ENCODE measurements at regions not wholly inside any gene's neighbourhood (a gene's known extent, or its start where the extent isn't known, plus 50 kb on each side); places are given as distances from the start of the nearest gene placed in this dataset.

GRCh38 chr15:25596644-25597562, 158.1 kb upstream of the UBE3A start:
- H2BK20ac ChIP-seq (ENCODE audit: low read depth, low read length) = no peak overlapping the region
- H3K4me1 ChIP-seq (ENCODE audit: control insufficient read depth, insufficient read depth, low read length) = no peaks in the 10 kb centered on the region
- no peaks in the 10 kb centered on the region for H3K79me1 ChIP-seq (ENCODE audit: low read depth in 1 of 2, low read length in 2 of 2)
- no peak overlapping the region for H2BK5ac ChIP-seq (ENCODE audit: low read depth, low read length, poor library complexity, severe bottlenecking)
- POLR2A ChIA-PET (ENCODE audit: unreplicated experiment) = no interaction called here
- CTCF ChIA-PET = no interaction called here
- BruUV-seq (replicated peaks) = no TSS peak
- no peaks in the 10 kb centered on the region for H4K20me1 ChIP-seq (ENCODE audit: insufficient read depth, low read length)
- 70% methylated on average over 25 of the region's 44 CpGs; no CpG with 5 or more reads in 1 of the 2 experiments for WGBS, 2 experiments (ENCODE audit: extremely low coverage in 2 of 2, insufficient read length in 1 of 2)
- H3K9ac ChIP-seq (ENCODE audit: low read depth, low read length) = no peak overlapping the region
- no peak overlapping the region for H3K18ac ChIP-seq (ENCODE audit: low read depth, low read length)
- in situ Hi-C loops (cut with MboI; ENCODE audit: low sequenced_read_pairs) (no loop called here), intact Hi-C loops (cut with micrococcal nuclease) (no loop called here), dilution Hi-C loops (cut with HindIII; ENCODE audit: low sequenced_read_pairs, unreplicated experiment) (no loop called here)
- no peak overlapping the region for H3K4ac ChIP-seq (ENCODE audit: low read depth, low read length)
- no peak overlapping the region for H2AFZ ChIP-seq (replicated peaks; ENCODE audit: low read length, poor library complexity)
- no peak overlapping the region for H2AK5ac ChIP-seq (ENCODE audit: low read depth, low read length)
- H3K14ac ChIP-seq (replicated peaks; ENCODE audit: low read depth, low read length) = no peak overlapping the region
- H3K56ac ChIP-seq (ENCODE audit: extremely low read depth, insufficient read depth, low read length) = no peak overlapping the region
- no peak overlapping the region for H3K4me3 ChIP-seq (ENCODE audit: insufficient read depth, low read depth, low read length)
- H4K91ac ChIP-seq (ENCODE audit: insufficient read depth, low read depth, low read length) = no peak overlapping the region
- H3K27ac ChIP-seq (ENCODE audit: insufficient read depth, low read length) = no peak overlapping the region
- no peaks in the 10 kb centered on the region for H3K9me1 ChIP-seq (ENCODE audit: insufficient read depth, low read length)
- no peaks in the 10 kb centered on the region for H3K9me3 ChIP-seq (ENCODE audit: control insufficient read depth, insufficient read depth, low read length)
- no peak overlapping the region for H4K8ac ChIP-seq (ENCODE audit: low read depth in 2 of 2, low read length in 2 of 2)
- no peak overlapping the region for H4K5ac ChIP-seq (ENCODE audit: low read depth, low read length)
- H2AK9ac ChIP-seq (replicated peaks; ENCODE audit: low read depth, low read length, poor library complexity) = no peak overlapping the region
- TF ChIP-seq SMC3 (IDR thresholded peaks at IDR 0.05; ENCODE audit: low read depth, low read length) (no peak), RFX5 (IDR thresholded peaks at IDR 0.05; ENCODE audit: low read depth, low read length) (no peak), MAFK (IDR thresholded peaks at IDR 0.05; ENCODE audit: low read depth, low read length) (no peak), FOS (IDR thresholded peaks at IDR 0.05; ENCODE audit: low read depth, low read length) (no peak), RCOR1 (IDR thresholded peaks at IDR 0.05; ENCODE audit: insufficient replicate concordance, low read length) (no peak), NFE2L2 (IDR thresholded peaks at IDR 0.05; ENCODE audit: low read depth, low read length) (no peak), MXI1 (IDR thresholded peaks at IDR 0.05; ENCODE audit: borderline replicate concordance, low read depth, low read length) (no peak), CHD1 (IDR thresholded peaks at IDR 0.05; ENCODE audit: low read depth, low read length) (no peak), POLR2A (IDR thresholded peaks at IDR 0.05; ENCODE audit: low read depth, low read length) (no peak), BHLHE40 (IDR thresholded peaks at IDR 0.05; ENCODE audit: low read depth, low read length) (no peak), USF2 (IDR thresholded peaks at IDR 0.05; ENCODE audit: low read depth, low read length) (no peak), RAD21 (IDR thresholded peaks at IDR 0.05; ENCODE audit: low read length) (no peak), MAZ (IDR thresholded peaks at IDR 0.05; ENCODE audit: borderline replicate concordance, low read depth, low read length) (no peak), CTCF (conservative IDR thresholded peaks at IDR 0.05; ENCODE audit: low read depth, low read length) (no peak), ELK1 (IDR thresholded peaks at IDR 0.05; ENCODE audit: borderline replicate concordance, low read depth, low read length) (no peak)
- H3K36me3 ChIP-seq (ENCODE audit: control insufficient read depth, insufficient read depth, low read length) = no peaks in the 10 kb centered on the region
- no peak overlapping the region for H2BK15ac ChIP-seq (ENCODE audit: low read depth, low read length)
- H3K4me2 ChIP-seq (ENCODE audit: low read depth, low read length) = no peak overlapping the region
- no peaks in the 10 kb centered on the region for H3K27me3 ChIP-seq (ENCODE audit: control insufficient read depth, insufficient read depth, low read length)
- H3K23ac ChIP-seq (ENCODE audit: low read depth, low read length) = no peak overlapping the region
- no peak overlapping the region for H2BK120ac ChIP-seq (ENCODE audit: low read depth, low read length)
- no peak for ATAC-seq (ENCODE audit: low read depth)
- DNase-seq = no peak

Measured in IMR-90 (cell line).